Breast epithelium (tissue), 4 donors: ENCODE measurements at regions not wholly inside any gene's neighbourhood (a gene's known extent, or its start where the extent isn't known, plus 50 kb on each side); places are given as distances from the start of the nearest gene placed in this dataset.

ENCODE experiments used
- DNase-seq, 2 donors: peaks; one replicate each; pipeline ENCODE4 v3.0.0-alpha.2; 2019; ENCODE audit warnings: low spot score in 2 of 2
- H3K27ac ChIP-seq, 2 donors: fragments of 200-600 bp; sonication (generic) in 1 of 2; one replicate each; pipeline ENCODE4 v1.5.1; 2016 to 2019; ENCODE audit warnings: mild to moderate bottlenecking in 1 of 2
- H3K27me3 ChIP-seq, 2 donors: fragments of 200-600 bp; sonication (generic) in 1 of 2; one replicate each; pipeline versions ENCODE4 v1.5.1 to v1.6.0; 2017 to 2019; ENCODE audit warnings: control low read depth in 1 of 2, mild to moderate bottlenecking in 1 of 2
- H3K36me3 ChIP-seq: fragments of 200-600 bp; one replicate; pipeline ENCODE4 v1.5.1; 2019
- H3K4me1 ChIP-seq, 2 donors: fragments of 200-600 bp; sonication (generic); one replicate each; pipeline ENCODE4 v1.5.1; 2016 to 2019; ENCODE audit warnings: control low read depth in 1 of 2
- H3K4me3 ChIP-seq, 3 donors: fragments of 200-600 bp; sonication (generic); 1 replicate in 2 of 3; 2 replicates in 1 of 3; pipeline ENCODE4 v1.5.1; 2016 to 2019; ENCODE audit warnings: mild to moderate bottlenecking in 3 of 3, moderate library complexity in 2 of 3
- H3K9me3 ChIP-seq, 2 donors: fragments of 200-600 bp; sonication (generic) in 1 of 2; one replicate each; pipeline ENCODE4 v1.5.1; 2016 to 2019; ENCODE audit warnings: control low read depth in 1 of 2
- CTCF ChIP-seq, 3 donors: fragments of 450-650 bp; IDR thresholded peaks; one replicate each; pipeline ENCODE4 v1.5.1; 2016 to 2017; ENCODE audit warnings: antibody characterized with exemption in 3 of 3, mild to moderate bottlenecking in 3 of 3, moderate library complexity in 3 of 3
- POLR2A ChIP-seq: fragments of 450-650 bp; IDR thresholded peaks from one replicate; pipeline ENCODE4 v1.6.1; 2016; ENCODE audit warnings: antibody characterized with exemption, mild to moderate bottlenecking, moderate library complexity
- POLR2AphosphoS5 ChIP-seq, 3 donors: sonication (generic); formaldehyde crosslinking; IDR thresholded peaks; one replicate each; pipeline ENCODE4 v1.6.1; 2017; ENCODE audit warnings: antibody characterized with exemption in 3 of 3
- intact Hi-C: fragments of 100-400 bp; cut with DNase I; formaldehyde crosslinking; loops from one replicate; pipeline ENCODE4 v1.15.1; 2023; ENCODE audit warnings: low total_unique reads

GRCh38 chr13:111029957-111030609, 85.0 kb upstream of the ARHGEF7 start:
- Histone ChIP-seq H3K27me3 (peaks cover 0 to 9% of the 10 kb centered on the region in 2 donors), H3K9me3 (no peaks in the 10 kb centered on the region), H3K36me3 (no peaks in the 10 kb centered on the region), H3K27ac (no peak overlapping the region), H3K4me1 (no peaks in the 10 kb centered on the region), H3K4me3 (no peak overlapping the region)
- DNase-seq, result no peak
- TF ChIP-seq CTCF (IDR thresholded peaks at IDR 0.05) (no peak), POLR2A (no peak), POLR2AphosphoS5 (IDR thresholded peaks at IDR 0.05) (no peak)
- intact Hi-C loops, result no loop called here

GRCh38 chr13:111027458-111028439, 87.4 kb upstream of the ARHGEF7 start:
- intact Hi-C loops, result no loop called here
- H3K9me3 ChIP-seq, result no peaks in the 10 kb centered on the region
- no peaks in the 10 kb centered on the region for H3K4me1 ChIP-seq
- no peak overlapping the region for H3K4me3 ChIP-seq
- no peaks in the 10 kb centered on the region for H3K36me3 ChIP-seq
- no peak overlapping the region for H3K27ac ChIP-seq
- DNase-seq, result no peak
- H3K27me3 ChIP-seq, result peaks cover 0 to 9% of the 10 kb centered on the region in 2 donors
- TF ChIP-seq POLR2AphosphoS5 (IDR thresholded peaks at IDR 0.05) (no peak), CTCF (IDR thresholded peaks at IDR 0.05) (no peak), POLR2A (no peak)

GRCh38 chr13:111025310-111025709, 89.8 kb upstream of the ARHGEF7 start:
- TF ChIP-seq CTCF (IDR thresholded peaks at IDR 0.05), result no peak
- no peak for TF ChIP-seq POLR2A
- TF ChIP-seq POLR2AphosphoS5 (IDR thresholded peaks at IDR 0.05), result no peak
- intact Hi-C loops, result no loop called here
- DNase-seq, result no peak
- Histone ChIP-seq H3K9me3 (peaks cover 4 to 19% of the 10 kb centered on the region in 2 donors), H3K4me3 (no peak overlapping the region), H3K36me3 (no peaks in the 10 kb centered on the region), H3K27me3 (no peaks in the 10 kb centered on the region), H3K4me1 (no peaks in the 10 kb centered on the region), H3K27ac (no peak overlapping the region)

GRCh38 chr13:111022886-111023285, 92.2 kb upstream of the ARHGEF7 start:
- no peaks in the 10 kb centered on the region for H3K36me3 ChIP-seq
- no peak overlapping the region for H3K4me3 ChIP-seq
- intact Hi-C loops, result no loop called here
- TF ChIP-seq POLR2A, result no peak
- TF ChIP-seq CTCF (IDR thresholded peaks at IDR 0.05), result no peak
- no peak for TF ChIP-seq POLR2AphosphoS5 (IDR thresholded peaks at IDR 0.05)
- no peaks in the 10 kb centered on the region for H3K27me3 ChIP-seq
- DNase-seq, result no peak
- H3K4me1 ChIP-seq, result no peaks in the 10 kb centered on the region
- H3K27ac ChIP-seq, result no peak overlapping the region
- H3K9me3 ChIP-seq, result peaks cover 7 to 20% of the 10 kb centered on the region in 2 donors

- Histone ChIP-seq H3K4me3 (no peak overlapping the region), H3K9me3 (peaks cover 7 to 20% of the 10 kb centered on the region in 2 donors), H3K27ac (no peak overlapping the region), H3K27me3 (no peaks in the 10 kb centered on the region), H3K36me3 (no peaks in the 10 kb centered on the region), H3K4me1 (no peaks in the 10 kb centered on the region)
- DNase-seq, result no peak
- TF ChIP-seq POLR2A (no peak), CTCF (IDR thresholded peaks at IDR 0.05) (no peak), POLR2AphosphoS5 (IDR thresholded peaks at IDR 0.05) (no peak)
- intact Hi-C loops, result no loop called here
Observed at GRCh38 chr13:111022241-111022640, 92.9 kb upstream of the ARHGEF7 start.
